GM18511 (cell line): ENCODE measurements at regions not wholly inside any gene's neighbourhood (a gene's known extent, or its start where the extent isn't known, plus 50 kb on each side); places are given as distances from the start of the nearest gene placed in this dataset.

Experiments
- ATAC-seq: cut with Tn5 transposase; IDR thresholded peaks from one replicate; pipeline ENCODE4 v1.9.1; 2021; ENCODE audit warnings: mild to moderate bottlenecking, moderate library complexity; ENCODE audit not compliant: unreplicated experiment

DNA sequence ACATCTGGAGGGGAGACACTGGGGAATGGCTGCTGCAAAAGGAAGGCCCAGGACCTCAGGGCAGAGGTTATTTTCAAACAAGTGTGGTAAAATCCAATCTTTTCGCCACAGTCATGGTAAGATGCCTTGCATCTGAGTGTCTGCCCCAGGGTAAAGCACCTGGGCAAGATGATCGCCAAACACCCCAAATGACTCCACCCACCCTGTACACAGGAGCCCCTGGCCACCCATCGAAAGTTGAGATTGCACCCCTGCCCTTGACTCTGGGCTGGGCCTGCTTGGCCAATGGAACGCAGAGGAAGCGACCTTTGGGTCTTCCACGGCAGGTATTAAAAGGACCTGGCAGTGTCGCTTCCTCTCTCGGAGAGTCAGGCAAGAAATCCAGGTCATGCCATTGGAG is 88.8 kb downstream of the C16orf95 start:
- no peak for ATAC-seq

DNA sequence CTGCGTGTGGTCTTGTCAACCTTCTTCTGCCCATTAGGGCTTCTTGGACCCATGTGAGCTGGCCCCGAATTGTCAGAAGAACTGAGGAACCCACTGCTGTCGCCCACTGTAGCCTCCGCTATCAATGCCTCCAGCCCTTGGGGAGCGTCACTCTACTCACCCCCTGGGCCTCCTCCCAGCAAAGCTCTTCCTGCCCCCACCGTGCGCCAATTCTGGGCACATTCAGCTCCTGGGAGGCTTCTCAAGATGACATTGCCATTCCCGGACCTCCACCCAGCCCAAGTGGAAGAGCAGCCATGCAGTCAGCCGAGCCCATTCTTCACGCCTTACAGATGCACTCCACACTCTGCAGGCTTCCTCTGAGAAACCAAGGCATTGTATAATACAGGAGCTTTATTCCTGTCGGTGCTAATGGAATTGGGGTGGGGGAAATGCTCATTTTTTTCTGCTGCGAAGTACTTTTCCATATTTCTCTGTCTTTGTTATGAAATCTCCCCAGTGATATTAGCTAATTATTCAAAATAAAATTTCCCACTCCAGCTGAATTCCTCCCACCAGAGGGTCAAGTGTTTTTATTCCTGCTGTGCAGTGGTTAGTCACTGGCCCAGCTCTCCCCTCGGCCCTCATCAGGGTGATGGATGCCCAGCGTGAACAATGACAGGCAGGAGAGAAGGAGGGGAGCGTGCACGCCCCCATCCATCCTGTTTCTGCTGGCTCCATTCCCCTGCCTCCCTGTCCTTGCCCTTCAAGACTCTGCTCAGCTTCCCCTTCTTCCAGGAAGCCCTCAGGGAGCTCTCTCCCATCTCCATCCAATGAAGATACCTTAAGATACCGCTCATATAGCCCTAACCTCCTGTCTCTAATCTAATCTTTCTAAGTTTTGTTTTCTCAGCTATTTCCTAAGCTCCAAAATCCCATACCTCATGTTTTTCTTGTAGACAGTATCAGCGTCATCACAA is 87.7 kb downstream of the C16orf95 start:
- ATAC-seq = no peak

DNA sequence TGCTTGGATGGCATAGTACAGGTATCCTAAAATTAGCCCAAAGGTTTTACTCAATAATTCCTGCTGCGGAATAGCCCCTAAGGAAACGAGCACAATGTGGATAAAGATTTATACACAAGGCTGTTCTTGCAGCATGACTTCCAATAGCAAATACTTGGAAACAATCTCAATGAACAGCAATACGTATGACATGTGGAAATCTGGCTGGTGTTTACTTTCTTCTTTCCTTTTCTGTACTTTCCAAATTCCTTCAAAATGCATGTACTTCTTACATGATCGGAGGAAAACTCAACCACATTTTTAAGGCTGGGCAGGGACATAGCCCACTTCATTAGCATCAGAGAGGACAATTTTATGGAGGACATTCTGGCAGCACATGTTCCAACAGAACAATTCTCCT is 86.6 kb downstream of the C16orf95 start:
- no peak for ATAC-seq

DNA sequence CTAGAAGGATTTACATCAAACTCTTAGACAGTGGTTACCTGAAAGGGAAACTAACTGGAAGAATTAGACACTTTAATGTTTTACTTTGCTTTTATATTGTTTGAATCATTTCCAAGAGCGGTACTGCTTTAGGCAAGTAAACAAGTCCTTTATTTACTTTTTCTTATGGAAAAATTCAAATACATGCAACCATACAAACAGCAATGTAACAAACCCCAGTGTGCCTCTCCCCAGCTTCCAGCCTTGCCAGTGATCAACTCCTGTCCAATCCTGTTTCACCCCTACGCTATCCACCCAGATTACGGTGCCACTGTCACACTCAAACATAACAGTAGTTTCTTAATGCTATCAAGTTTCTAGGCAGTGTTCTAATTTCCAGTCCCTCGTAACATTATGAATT is 85.9 kb downstream of the C16orf95 start:
- no peak for ATAC-seq

DNA sequence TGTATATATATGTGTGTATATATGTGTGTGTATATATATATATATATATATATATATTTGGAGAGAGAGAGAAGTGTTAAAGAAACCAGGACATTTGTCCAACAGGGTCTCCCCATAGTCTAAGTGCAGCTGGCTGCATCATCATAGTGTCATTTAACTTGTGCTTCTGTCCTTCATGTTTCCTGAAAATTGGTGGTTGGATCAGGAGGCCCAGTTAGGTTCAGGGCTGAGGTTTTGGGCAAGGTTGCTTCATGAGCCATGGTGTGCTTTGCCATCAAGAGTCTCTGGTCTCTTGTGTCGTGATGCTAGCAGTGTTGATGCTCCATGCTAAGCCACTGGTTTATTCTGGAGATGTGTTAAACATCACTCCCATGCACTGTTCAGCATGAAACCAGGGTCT is 85.3 kb downstream of the C16orf95 start:
- ATAC-seq = no peak

DNA sequence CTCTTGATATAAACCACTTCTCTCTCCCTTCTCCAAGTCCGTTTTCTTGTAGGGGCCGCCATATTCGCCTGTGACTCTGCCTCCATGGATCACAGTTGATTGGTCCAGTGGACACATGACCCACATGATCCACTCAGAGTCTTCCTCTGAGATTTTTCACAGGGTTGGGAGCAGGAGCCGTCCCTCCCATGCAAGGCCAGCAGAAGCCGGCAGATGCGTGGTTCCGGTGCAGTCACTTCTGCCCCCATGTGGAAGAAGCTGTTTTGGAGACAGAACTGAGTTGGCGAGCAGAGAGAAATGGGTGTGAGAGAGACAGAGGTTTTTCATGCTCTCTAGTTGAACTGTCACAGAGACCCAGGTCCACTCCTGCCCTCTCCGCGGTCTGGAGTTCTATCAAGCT is 83.3 kb downstream of the C16orf95 start:
- ATAC-seq = no peak

DNA sequence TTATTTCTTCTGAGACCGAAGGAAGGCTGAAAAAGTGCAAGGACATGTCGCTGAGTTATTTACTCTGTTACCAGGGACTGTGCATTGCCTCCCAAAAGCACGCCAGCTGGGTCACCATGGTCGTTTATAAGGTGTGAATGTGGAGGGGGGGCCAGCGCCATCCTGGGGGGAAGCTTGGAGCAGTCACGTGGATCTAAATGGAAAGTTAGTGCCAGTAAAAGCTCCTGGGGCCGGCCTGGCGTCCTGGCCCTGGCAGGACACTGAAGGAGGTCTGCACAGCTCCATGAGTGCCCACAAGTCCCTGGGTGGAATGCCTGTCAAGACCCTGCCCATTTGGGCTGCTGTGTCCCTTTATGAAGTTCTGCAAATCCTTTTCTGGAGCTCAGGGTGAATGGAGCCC is 82.6 kb downstream of the C16orf95 start:
- no peak for ATAC-seq

DNA sequence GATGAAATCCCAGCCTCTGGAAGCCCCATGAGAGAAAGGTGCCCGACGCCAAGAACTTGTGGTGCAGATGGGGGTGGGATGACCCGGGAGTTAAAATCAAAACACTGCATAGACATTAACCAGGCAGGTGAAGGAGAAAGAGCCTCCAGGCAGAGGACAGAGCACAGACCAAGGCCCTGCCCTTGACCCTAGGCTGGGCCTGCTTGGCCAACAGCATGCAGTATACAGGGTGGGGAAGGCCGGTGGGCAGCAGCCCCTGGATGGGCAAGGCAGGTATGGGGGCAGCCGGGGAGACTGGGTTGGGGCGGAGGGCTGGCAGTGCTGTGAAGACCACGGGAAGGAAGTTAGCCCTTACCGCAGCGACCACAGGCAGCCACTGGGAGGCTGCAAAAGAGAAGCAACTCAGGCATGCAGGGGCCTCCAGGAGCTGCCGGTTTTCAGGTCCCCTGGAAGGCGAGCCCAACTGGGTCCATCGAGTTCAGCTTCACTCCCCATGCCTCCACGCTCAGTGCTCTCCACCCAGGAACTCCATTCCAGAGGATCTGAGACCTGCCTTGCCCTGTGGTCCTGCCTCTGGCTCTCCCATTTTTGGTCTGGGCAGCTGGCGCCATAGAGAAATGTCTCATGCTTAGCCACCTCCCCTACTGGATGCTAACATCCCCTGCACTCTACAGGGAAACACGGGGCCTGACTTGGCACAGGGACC is 81.2 kb downstream of the C16orf95 start:
- ATAC-seq = no peak

DNA sequence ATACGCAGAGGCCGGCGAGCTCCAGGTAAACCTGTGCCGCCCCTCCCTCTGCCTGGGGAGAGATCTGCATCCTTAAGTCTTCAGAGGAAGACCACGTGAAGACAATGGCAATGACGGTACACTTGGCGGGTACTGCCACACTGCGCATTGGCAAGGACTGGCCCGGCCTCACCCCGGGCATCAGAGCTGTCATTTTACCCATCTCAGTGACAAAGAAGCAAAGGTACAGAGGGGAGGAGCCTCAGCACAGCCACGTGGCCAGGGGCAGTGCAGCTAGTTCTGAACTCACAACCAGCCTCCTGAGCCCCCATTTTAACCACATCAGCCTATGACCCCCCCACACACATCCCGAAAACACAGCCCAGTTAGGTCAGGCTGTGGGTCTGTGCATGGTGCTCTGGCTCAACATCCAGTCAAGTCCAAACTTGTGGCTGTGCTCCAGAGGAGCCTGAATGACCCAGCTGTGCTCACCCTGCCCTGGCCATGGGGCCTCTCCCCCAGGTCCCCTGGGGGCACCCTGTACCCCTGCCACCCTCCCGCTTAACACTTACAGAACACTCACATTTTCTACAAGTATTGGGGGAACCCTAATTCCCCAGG is 80.6 kb downstream of the C16orf95 start:
- no peak for ATAC-seq

DNA sequence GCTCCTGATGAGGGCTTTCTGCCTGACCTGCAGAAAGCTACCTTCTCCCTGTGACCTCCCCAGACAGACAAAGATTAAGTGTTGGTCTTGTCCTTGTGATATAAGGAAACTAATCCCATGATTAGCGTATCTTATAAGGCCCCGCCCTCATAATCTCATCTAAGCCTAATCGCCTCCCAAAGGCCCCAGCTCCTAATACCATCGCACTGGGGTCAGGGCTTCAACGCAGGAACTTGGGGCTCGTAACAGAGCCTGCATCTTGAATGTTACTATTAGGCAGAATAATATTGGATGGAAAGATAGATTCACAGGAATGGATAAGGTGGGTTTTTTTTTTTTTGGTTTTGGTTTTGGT is 78.9 kb downstream of the C16orf95 start:
- ATAC-seq = no peak

DNA sequence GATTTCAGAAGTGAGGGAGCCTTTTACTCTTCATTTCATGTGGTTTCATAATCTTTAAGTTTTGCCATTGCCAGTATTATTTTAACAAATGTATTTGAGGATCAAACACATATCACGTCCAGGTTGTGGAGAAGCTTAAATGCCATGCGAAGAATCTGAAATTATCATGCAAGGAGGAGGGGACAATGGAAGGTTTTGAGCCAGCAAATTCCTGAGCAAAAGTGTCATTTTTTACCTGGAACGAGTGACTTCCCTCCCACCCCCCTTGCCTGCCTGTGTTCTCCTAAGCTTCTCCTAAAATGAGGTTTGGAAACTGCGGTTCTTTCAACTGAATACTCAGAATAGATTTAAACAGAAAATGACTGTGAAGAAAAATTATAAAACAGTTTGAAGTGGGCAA is 77.6 kb downstream of the C16orf95 start:
- ATAC-seq = no peak

DNA sequence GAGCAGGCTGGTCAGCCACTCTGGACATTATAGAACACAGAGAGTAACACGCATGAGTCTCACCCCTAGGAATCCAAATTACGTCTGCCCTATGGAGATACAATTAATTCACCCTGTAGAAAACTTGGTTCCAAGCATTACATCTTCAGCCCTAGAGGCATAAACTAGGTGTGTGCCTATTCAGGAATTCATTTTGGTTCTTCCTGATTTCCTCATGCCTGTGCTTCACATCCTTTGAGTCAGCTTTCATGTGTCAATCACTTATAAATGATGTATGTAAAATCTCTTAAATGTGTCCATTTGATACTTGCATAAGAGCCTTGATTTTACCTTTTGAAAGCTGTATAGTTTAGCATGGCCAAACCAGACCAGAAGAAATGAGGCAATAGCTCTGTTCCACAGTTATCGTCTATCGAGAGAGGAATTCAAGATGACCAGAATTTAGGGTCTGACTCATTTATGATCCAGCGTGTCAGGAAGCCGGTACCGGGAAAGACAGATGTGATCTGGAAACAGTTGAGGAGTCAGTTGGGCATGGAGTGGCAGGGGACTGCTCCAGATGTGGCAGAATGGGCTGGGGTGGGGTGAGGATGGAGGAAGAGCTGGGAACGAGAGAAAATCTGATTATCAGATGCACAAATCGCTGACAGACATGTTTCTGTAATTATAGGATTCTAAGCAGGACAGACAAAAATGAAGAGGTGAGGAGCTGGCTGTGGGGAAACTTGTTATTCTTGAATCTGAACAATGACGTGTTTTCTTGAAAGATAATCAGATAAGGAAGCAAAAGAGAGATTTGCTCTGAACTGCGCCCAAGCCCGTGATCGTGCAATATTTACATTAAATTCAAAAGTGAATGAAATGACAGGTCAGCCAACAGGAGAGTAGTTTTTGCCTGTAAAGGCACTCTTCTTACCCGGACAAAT is 76.7 kb downstream of the C16orf95 start:
- no peak for ATAC-seq

DNA sequence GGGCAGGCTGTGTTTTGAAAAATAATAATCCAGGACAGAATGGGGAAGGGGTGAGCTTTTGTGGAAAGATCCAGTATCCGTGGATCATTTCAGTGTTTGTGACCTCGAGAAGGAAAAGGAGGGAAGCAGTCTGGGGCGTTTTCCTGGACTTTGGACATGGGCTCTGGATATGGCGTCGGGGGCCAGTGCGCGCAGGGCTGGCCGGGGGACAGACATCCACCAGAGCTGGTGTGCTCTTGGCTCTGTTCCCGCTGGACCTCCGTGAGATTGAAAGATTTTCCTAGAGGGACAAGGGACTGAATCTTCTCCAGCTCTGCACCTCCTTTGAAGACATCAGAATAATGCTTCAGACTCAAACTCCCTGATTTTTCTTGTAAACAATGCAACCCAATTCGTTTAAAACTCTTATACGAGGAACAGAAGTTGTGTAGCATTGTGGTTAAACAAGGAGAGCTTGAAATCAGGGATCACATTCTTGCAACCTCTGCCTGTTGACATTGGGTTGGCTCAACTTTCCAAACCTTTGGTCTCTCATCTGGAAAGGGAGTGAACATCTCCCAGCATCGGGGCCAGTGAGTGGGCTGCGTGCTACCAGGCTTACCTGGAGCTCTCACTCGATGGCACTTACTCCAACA is 75.9 kb downstream of the C16orf95 start:
- no peak for ATAC-seq

DNA sequence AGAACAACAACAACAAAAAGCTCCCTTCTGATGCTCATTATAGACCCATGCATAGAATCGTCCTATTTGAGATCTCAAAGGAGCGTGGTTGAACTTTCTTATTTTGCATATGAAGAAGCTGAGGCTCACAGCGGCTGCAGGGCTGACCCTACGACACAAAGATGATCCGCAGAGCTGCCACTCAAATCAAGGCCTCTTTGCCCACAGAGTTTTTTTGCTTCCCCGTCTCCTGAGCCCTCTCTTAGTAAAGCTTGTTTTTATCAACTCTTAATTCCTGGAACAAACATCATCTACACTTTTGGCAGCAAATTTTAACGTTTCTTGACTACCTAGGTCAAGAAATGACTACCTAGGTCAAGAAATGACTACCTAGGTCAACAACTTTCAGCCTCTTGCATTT is 73.7 kb downstream of the C16orf95 start:
- ATAC-seq = no peak

DNA sequence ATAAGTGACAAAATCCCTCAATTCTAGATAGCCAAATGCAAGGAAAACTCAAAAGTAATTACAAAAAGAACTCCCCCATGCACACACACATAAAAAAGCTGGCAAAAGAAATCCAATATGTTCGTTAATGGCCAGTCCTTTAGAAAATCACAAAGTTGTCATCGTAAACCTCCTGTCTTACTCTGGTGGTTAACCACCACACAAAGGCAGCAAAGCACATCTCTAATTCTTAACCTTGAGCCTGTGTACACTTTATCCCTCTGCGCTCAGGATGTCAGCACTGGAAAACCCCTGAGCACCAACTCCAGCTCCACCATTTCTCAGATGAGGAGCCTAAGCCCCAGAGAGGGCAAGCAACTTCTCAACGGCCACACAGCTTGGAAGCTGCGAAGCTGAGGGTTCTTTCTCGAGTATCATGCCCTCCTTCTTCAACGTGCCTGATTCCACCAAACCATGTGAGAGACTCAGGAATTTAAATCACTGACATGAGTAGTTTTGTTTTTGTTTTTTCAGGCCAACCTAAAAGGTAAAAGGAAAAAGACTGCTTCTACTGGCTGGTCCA is 72.5 kb downstream of the C16orf95 start:
- ATAC-seq = no peak

DNA sequence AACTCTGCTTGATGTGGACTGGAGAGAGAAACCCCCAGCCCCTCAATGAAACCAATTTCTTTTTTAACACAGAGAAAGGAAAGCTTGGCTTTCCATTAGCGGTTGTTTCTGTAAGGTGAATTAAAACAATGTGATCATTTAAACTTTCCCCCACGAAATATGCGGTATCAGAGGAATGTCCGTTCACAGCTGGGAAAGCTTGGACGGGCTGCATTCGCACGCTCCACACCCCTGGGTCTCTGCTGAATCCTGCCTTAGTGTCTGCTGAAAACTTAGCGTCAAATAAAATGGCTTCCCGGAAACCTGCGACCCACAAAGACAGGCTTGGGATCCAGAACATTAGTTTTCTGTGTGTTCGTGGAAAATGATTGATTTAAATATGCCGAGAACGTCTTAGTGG is 71.7 kb downstream of the C16orf95 start:
- ATAC-seq = no peak

DNA sequence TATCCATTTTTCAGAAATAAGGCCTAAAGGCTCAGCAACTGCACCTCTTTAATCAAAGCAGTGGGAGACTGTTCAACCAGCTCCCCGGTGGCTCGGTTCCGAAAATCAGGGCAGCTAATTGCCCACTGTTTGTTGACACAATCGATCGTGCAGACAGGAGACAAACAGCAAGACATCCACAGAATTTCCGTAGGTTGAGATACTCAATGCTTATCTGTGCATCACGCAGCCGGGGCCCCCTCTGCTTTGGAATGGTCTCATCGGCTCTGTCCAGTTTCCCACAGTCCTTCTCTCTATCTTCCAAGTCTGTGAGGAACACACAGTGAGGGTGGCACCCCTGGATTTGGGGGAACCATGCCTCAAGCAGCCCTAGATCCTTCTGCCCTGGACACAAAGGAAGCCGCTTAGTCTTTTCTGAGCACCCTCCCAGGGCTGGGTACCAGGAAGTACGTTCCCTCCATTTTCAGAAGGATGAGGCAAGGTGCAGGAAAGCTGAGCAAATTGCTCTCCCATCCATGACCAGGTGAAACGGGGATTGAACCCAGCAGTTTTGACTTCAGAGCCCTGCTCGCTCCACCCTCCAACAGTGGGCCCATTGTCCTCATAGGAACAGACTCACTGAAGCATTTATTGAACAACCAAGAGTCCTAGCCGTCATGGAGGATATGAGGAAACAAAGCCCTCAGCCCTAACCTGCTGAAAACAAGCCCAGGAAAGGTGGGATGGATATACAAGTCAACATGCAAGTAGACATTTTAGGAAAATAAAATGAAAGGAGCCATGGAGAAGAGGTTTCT is 70.7 kb downstream of the C16orf95 start:
- ATAC-seq = no peak

DNA sequence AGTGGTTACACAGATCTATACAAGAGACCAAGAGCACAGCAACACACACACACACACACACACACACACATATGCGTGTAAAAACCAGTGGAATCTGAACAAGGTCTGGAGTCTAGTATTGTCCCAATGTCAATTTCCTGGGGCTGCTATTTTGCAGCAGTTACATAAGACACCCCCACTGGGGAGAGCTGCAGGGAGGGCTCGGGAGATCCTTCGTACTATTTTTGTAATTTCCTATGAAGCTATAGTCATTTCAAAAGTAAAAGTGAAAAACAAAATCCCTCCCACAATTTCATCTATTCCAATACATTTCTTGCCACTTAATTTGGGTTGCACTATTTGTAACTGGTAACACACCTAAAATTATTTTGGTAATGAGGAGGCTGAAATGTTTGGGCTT is 68.5 kb downstream of the C16orf95 start:
- no peak for ATAC-seq

DNA sequence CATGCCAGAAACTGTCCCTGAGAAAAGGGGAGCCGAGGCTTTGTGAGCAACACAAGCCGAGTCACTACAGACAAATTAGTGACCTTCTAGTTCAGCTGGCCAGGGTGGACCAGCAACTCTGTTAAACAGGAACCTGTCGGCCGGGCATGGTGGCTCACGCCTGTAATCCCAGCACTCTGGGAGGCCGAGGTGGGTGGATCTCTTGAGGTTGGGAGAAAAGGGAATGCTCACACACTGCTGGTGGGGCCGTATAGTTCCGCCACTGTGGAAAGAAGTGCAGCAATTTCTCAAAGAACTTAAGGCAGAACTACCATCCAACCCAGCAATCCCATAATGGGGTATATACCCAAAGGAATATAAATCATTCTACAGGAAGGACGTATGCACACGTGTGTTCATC is 67.8 kb downstream of the C16orf95 start:
- no peak for ATAC-seq
